Loucy (cell line): ENCODE measurements at regions not wholly inside any gene's neighbourhood (a gene's known extent, or its start where the extent isn't known, plus 50 kb on each side); places are given as distances from the start of the nearest gene placed in this dataset.

Experiments
- H2AFZ ChIP-seq: fragments of 200-600 bp; sonication (generic); 2 replicates; pipeline ENCODE4 v1.6.0; 2016; ENCODE audit warnings: antibody characterized with exemption, mild to moderate bottlenecking, low read length, moderate library complexity
- H3F3A ChIP-seq: fragments of 200-600 bp; 2 replicates; pipeline ENCODE4 v1.6.0; 2016; ENCODE audit warnings: antibody characterized with exemption, low read depth, mild to moderate bottlenecking
- H3K27me3 ChIP-seq: fragments of 200-600 bp; sonication (generic); 2 replicates; pipeline ENCODE4 v1.6.1; 2014; ENCODE audit warnings: low read length, mild to moderate bottlenecking; ENCODE audit not compliant: insufficient read depth, poor library complexity, severe bottlenecking
- H3K36me3 ChIP-seq: fragments of 200-600 bp; sonication (generic); 2 replicates; pipeline ENCODE4 v1.6.1; 2016; ENCODE audit warnings: low read length; ENCODE audit not compliant: insufficient read depth
- H3K4me1 ChIP-seq: fragments of 200-600 bp; sonication (generic); 2 replicates; pipeline ENCODE4 v1.5.1; 2014; ENCODE audit warnings: low read length, mild to moderate bottlenecking; ENCODE audit not compliant: insufficient read depth, poor library complexity, severe bottlenecking
- H3K4me2 ChIP-seq: fragments of 200-600 bp; sonication (generic); 2 replicates; pipeline ENCODE4 v1.6.0; 2014; ENCODE audit warnings: antibody characterized with exemption, low read length, low read depth, mild to moderate bottlenecking; ENCODE audit not compliant: poor library complexity, severe bottlenecking
- H3K4me3 ChIP-seq: fragments of 200-600 bp; sonication (generic); 2 replicates; pipeline ENCODE4 v1.5.1; 2014; ENCODE audit warnings: low read length, mild to moderate bottlenecking, mixed read lengths; ENCODE audit not compliant: poor library complexity, severe bottlenecking
- H3K79me2 ChIP-seq: fragments of 200-600 bp; sonication (generic); 2 replicates; pipeline ENCODE4 v1.6.1; 2014; ENCODE audit warnings: low read length; ENCODE audit not compliant: insufficient read depth
- H3K9ac ChIP-seq: fragments of 200-600 bp; sonication (generic); 2 replicates; pipeline ENCODE4 v1.6.0; 2014; ENCODE audit warnings: mild to moderate bottlenecking, low read depth, low read length, moderate library complexity; ENCODE audit not compliant: poor library complexity, severe bottlenecking
- H3K9me2 ChIP-seq: fragments of 200-600 bp; sonication (generic); replicated peaks from 2 replicates; pipeline ENCODE4 v1.6.1; 2016; ENCODE audit warnings: low read depth, low read length, mixed read lengths
- H3K9me3 ChIP-seq: fragments of 200-600 bp; sonication (generic); 2 replicates; pipeline ENCODE4 v1.6.1; 2014; ENCODE audit warnings: mild to moderate bottlenecking, antibody characterized with exemption, low read length, low read depth; ENCODE audit not compliant: insufficient read depth
- H4K20me1 ChIP-seq: fragments of 200-600 bp; sonication (generic); 2 replicates; pipeline ENCODE4 v1.6.0; 2014; ENCODE audit warnings: antibody characterized with exemption, low read length, mild to moderate bottlenecking; ENCODE audit not compliant: insufficient read depth, poor library complexity, severe bottlenecking
- EZH2phosphoT487 ChIP-seq: fragments of 200-600 bp; IDR thresholded peaks from 2 replicates; pipeline ENCODE4 v1.6.1; 2018; ENCODE audit warnings: antibody characterized with exemption, mild to moderate bottlenecking, moderate library complexity, borderline replicate concordance
- TF ChIP-seq, protein P1 (sequence below): fragments of 200-600 bp; sonication (generic); conservative IDR thresholded peaks from 2 replicates; pipeline ENCODE4 v1.5.1; 2014; ENCODE audit warnings: mild to moderate bottlenecking, antibody characterized with exemption, low read length

GRCh38 chr18:56026509-56026908 lies 438.5 kb upstream of the TCF4 start:
- no peaks in the 10 kb centered on the region for H3K4me1 ChIP-seq

DNA sequence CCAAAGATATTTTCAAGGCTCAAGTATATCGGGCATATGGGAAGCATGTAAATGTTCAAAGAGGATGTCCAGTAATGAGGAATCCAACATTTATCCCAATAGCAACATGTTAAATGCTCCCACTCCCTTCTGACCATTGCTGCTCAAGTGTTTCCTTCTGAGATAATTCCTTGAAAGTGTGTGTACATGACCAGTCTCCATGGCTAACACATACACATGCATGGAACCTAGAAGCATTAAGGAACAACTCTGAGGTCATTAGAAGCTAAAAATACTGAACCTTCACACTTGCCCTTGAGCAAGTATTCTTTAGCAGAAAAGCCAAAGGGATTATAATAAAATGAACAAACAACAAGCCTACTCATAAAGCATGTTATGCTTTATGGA lies 433.8 kb upstream of the TCF4 start:
- Histone ChIP-seq H3K9me2 (no peaks in the 10 kb centered on the region), H4K20me1 (no peaks in the 10 kb centered on the region), H3K9ac (no peak overlapping the region), H3K4me1 (peaks cover 4% of the 10 kb centered on the region), H3K9me3 (no peaks in the 10 kb centered on the region), H3K4me2 (no peak overlapping the region), H3K27me3 (no peaks in the 10 kb centered on the region), H3K36me3 (no peaks in the 10 kb centered on the region), H3F3A (no peaks in the 10 kb centered on the region), H3K4me3 (no peak overlapping the region), H3K79me2 (no peaks in the 10 kb centered on the region), H2AFZ (no peak overlapping the region)
- TF ChIP-seq, protein P1, sequence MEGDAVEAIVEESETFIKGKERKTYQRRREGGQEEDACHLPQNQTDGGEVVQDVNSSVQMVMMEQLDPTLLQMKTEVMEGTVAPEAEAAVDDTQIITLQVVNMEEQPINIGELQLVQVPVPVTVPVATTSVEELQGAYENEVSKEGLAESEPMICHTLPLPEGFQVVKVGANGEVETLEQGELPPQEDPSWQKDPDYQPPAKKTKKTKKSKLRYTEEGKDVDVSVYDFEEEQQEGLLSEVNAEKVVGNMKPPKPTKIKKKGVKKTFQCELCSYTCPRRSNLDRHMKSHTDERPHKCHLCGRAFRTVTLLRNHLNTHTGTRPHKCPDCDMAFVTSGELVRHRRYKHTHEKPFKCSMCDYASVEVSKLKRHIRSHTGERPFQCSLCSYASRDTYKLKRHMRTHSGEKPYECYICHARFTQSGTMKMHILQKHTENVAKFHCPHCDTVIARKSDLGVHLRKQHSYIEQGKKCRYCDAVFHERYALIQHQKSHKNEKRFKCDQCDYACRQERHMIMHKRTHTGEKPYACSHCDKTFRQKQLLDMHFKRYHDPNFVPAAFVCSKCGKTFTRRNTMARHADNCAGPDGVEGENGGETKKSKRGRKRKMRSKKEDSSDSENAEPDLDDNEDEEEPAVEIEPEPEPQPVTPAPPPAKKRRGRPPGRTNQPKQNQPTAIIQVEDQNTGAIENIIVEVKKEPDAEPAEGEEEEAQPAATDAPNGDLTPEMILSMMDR, result no peak
- no peak for TF ChIP-seq EZH2phosphoT487

More at GRCh38 chr18:56026509-56026908, 438.5 kb upstream of the TCF4 start:
- no peaks in the 10 kb centered on the region for H3K36me3 ChIP-seq
- H3K4me3 ChIP-seq, result no peak overlapping the region
- H3K79me2 ChIP-seq, result no peaks in the 10 kb centered on the region
- no peak overlapping the region for H3K4me2 ChIP-seq
- TF ChIP-seq, protein P1, result no peak
- no peak for TF ChIP-seq EZH2phosphoT487
- no peak overlapping the region for H3K9ac ChIP-seq
- no peaks in the 10 kb centered on the region for H3K9me3 ChIP-seq
- H3F3A ChIP-seq, result no peaks in the 10 kb centered on the region
- no peak overlapping the region for H2AFZ ChIP-seq
- H3K27me3 ChIP-seq, result no peaks in the 10 kb centered on the region
- no peaks in the 10 kb centered on the region for H4K20me1 ChIP-seq
- no peaks in the 10 kb centered on the region for H3K9me2 ChIP-seq

DNA sequence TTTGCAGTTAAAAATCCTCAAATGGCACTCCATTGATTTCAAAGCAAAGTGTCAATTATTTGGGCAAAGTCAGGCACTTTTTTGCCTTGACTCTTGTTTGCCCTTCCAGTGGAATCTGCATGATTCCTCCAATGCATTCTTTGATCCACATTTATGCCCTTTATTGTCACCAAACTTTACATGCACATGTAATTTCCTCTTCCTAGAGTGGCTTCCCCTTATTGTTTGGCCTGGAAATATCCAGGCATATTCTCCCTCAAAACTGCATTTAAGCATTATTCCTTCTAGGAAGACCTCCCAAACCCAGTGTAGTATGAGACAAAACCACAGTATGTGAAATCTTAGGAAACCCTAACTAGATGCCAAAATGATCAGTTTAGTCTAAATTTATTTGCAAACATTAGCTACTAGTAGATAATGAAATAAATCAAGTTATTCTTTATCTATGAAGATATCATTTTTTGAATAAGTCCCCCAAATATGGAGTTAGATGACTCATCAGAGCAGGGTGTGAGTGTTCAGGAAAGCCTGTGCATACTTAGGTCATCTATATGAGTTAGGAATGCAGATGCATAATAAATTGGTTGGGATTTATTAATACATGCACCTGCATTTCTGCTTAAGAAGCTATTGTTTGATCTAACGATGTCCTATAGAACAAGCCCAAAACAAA lies 433.3 kb upstream of the TCF4 start:
- Histone ChIP-seq H3K4me3 (no peak overlapping the region), H2AFZ (no peak overlapping the region), H3K9ac (no peak overlapping the region), H3K4me2 (no peak overlapping the region), H3K9me3 (no peaks in the 10 kb centered on the region), H3K36me3 (no peaks in the 10 kb centered on the region), H4K20me1 (no peaks in the 10 kb centered on the region), H3K79me2 (no peaks in the 10 kb centered on the region), H3K27me3 (no peaks in the 10 kb centered on the region), H3K9me2 (no peaks in the 10 kb centered on the region), H3K4me1 (peaks cover 4% of the 10 kb centered on the region), H3F3A (no peaks in the 10 kb centered on the region)
- TF ChIP-seq, protein P1, result no peak
- no peak for TF ChIP-seq EZH2phosphoT487
